GM10266 (cell line): ENCODE measurements at regions not wholly inside any gene's neighbourhood (a gene's known extent, or its start where the extent isn't known, plus 50 kb on each side); places are given as distances from the start of the nearest gene placed in this dataset.

ENCODE experiments used
- DNase-seq: peaks from one replicate; pipeline ENCODE4 v3.0.0; 2012; ENCODE audit errors: extremely low spot score
- TF ChIP-seq, protein P1 (sequence below): IDR thresholded peaks from 2 replicates; pipeline ENCODE4 v1.5.1; 2012; ENCODE audit warnings: mild to moderate bottlenecking, low read depth; ENCODE audit not compliant: control insufficient read depth, insufficient read depth; ENCODE audit errors: missing control alignments

DNA sequence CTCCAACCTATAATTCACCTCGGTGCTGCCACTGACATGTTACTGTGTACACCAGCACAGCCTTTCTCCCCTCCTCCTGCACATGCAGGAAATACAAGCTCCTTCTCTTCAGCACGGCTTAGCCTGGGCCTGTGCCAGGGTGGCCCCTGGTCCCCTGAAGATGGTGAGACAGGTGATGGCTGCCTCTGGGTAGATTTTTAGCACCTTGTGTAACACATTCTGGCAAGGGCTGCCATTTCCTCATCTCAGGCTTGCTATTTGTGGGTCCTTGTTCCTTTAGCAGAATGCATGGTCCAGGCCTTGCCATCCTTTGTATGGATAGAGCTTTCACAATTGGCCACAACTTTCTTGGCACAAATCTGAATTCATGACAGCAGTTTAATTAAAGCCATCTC, 151.3 kb downstream of the CDC5L start:
- DNase-seq, result no peak
- TF ChIP-seq, protein P1, sequence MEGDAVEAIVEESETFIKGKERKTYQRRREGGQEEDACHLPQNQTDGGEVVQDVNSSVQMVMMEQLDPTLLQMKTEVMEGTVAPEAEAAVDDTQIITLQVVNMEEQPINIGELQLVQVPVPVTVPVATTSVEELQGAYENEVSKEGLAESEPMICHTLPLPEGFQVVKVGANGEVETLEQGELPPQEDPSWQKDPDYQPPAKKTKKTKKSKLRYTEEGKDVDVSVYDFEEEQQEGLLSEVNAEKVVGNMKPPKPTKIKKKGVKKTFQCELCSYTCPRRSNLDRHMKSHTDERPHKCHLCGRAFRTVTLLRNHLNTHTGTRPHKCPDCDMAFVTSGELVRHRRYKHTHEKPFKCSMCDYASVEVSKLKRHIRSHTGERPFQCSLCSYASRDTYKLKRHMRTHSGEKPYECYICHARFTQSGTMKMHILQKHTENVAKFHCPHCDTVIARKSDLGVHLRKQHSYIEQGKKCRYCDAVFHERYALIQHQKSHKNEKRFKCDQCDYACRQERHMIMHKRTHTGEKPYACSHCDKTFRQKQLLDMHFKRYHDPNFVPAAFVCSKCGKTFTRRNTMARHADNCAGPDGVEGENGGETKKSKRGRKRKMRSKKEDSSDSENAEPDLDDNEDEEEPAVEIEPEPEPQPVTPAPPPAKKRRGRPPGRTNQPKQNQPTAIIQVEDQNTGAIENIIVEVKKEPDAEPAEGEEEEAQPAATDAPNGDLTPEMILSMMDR, result no peak

DNA sequence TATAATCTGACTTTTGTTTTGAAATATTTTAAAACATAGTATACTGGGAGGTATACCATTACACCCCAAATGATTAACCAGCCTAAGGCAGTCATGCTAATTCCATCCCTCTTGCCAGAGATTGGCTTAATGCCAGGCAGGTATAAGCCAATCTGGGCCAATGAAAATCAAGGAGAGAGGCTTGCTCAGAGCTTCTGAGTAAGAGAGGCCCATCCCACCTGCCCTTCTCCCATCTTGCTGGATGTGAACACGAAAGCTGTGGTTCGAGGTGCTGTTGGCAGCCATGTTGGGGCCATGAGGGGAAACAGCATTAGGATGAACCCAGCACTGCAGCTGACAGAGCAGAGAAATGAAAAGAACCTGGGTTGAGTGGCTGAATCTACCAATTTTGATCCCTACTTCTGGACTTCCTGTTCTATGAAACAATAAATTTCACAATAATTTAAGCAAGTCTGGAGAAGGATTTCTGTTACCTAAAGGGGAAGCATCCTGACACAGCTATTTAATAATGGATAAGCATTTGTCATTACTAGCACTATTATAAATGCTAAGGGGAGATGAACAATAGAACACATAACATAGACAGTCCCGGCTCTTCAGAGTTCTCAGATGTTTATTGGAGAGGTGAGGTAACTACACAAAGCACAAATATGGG, 152.3 kb downstream of the CDC5L start:
- TF ChIP-seq, protein P1, result no peak
- no peak for DNase-seq

DNA sequence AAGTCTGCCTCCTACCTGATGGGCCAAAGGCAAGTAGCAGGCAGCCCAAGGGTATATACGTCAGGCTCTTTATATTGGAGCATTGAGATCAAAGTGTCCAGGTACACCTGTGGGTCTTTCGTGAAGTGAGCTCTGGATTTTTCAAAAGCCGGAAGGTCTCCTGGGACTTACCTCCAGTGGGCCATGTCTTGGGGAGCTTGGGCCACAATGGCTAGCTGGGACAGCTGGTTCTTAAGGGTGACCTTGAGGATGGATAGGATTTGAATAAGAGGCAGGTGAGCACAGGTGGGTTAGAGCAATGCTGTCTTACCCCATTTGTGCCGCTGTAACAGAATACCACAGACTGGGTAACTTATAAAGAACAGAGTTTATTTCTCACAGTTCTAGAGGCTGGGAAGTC, 153.4 kb downstream of the CDC5L start:
- TF ChIP-seq, protein P1, result no peak
- DNase-seq, result no peak

DNA sequence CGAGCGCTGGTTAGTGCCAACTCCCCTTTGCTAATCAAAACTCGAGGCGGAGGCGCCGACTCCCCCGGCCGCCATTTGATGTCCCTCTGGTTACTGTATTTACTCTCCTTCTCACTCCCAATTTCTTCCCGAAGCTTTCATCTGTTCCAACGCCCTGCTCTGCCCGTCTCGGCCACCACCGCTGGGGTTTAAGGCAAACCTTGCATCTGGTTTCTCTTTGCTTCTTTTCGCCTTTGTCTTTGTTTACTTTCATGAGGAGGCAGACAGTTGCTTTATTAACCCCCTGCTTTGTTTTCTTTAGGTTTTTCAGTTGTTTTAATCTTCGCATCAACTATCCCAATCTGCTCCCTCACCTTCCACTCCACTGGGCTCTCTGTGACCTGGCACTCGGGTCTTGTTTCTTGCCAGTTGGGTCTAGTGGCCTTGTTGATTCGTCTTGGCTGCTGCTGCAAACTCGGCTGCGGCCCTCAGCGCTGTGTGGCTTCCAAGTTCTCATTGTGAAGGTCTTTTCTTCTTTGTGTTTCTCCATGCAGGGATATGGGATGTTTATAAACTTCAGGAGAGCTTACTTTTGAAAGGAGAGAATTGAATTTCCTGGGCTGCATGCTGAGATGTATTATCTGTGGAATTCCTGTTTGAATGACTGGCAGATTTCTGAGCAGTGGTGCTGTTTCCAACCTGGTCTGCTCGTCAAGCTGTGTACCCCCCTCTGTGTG, 155.1 kb downstream of the CDC5L start:
- TF ChIP-seq, protein P1, result no peak
- no peak for DNase-seq

DNA sequence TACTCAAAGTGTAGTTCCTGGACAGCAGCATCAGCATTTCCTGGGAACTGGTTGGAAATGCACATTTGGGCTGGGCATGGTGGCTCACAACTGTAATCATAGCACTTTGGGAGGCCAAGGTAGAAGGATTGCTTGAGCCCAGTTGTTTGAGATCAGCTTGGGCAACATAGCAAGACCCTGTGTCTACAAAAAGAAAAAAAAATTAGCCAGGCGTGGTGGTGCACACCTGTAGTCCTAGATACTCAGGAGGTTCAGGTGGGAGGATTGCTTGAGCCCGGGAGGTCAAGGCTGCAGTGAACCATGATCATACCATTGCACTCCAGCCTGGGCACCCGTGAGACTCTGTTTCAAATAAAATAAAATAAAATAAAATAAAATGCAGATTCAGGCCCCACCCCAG, 156.2 kb downstream of the CDC5L start:
- TF ChIP-seq, protein P1, result no peak
- no peak for DNase-seq

DNA sequence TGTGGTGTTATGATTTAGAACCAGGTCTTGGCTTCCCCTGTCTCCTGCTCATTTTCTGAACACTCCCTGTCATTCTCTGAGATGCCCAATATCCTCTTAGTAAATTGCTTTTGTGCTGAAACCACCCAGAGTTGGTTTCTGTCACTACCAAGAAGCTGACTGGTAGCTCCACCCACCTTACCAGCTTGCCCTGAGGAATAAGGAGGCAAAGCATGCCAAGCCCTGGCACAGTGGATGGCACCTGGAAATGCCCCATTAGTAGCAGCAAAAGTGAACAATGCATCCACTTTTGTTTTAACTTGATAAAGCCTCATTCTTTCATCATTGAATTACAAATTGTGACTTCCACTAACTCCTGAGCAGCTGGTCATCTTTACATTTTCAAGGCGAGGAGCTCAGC, 157.7 kb downstream of the CDC5L start:
- no peak for DNase-seq
- TF ChIP-seq, protein P1, result no peak

DNA sequence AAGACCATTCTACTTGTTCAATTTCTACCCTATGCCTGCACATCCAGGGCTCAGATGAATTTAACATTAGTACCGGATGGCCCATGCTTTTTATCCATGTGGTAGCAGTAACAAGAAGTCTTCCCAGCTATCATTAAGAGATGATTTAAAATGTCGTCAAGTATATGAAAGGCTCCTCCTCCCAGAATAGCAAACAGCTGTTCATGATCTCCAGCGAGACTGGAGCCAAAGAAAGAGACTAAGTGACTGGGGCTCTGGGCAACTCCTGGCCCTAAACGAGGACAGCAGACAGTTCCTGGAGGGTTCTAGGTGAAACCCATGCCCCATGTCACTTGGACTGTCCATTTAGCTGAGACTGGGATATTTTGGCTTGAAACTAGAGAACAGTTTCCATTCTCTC, 160.8 kb downstream of the CDC5L start:
- no peak for DNase-seq
- TF ChIP-seq, protein P1, result no peak
